ENCODE measurements at regions not wholly inside any gene's neighbourhood (a gene's known extent, or its start where the extent isn't known, plus 50 kb on each side); places are given as distances from the start of the nearest gene placed in this dataset.

DNA sequence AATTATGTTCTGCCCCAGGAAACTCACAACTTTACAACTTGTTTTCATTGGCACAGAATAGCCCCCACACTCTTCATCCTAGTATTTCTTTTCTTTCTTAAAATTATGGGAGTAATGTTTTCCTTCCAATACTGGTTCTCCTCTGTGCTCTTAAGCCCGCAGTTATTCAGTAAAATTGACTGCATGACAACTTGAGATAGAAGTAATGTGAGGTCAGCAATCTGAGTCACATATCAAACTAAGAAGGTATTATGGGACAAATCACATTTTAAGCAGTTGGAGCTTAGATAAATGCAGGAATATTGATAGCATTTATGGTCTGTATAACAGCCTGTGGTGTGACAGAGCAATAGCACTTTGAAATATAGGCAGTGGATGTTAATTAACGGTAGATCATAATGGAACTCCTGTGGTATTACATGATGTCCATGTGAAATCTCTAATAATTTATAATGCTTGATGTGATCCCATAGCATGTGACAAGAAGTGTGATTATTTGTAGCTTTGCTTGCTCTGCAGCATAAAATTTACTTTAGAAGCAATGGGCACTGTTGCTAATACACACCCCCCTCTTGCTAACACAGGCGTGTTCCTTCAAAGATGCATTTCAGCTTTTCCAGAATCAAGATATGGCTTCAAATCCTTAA, 351.4 kb upstream of the CDH20 start:
- no peak overlapping the region for H3K4me3 ChIP-seq
- no peaks in the 10 kb centered on the region for H3K36me3 ChIP-seq
- no peak for DNase-seq (ENCODE audit: extremely low spot score in 2 of 2)
- TF ChIP-seq POLR2A (IDR thresholded peaks at IDR 0.05) (no peak), POLR2AphosphoS5 (IDR thresholded peaks at IDR 0.05; ENCODE audit: insufficient read depth in 1 of 2, low read depth in 1 of 2) (no peak)
- TF ChIP-seq, protein P1, sequence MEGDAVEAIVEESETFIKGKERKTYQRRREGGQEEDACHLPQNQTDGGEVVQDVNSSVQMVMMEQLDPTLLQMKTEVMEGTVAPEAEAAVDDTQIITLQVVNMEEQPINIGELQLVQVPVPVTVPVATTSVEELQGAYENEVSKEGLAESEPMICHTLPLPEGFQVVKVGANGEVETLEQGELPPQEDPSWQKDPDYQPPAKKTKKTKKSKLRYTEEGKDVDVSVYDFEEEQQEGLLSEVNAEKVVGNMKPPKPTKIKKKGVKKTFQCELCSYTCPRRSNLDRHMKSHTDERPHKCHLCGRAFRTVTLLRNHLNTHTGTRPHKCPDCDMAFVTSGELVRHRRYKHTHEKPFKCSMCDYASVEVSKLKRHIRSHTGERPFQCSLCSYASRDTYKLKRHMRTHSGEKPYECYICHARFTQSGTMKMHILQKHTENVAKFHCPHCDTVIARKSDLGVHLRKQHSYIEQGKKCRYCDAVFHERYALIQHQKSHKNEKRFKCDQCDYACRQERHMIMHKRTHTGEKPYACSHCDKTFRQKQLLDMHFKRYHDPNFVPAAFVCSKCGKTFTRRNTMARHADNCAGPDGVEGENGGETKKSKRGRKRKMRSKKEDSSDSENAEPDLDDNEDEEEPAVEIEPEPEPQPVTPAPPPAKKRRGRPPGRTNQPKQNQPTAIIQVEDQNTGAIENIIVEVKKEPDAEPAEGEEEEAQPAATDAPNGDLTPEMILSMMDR (IDR thresholded peaks at IDR 0.05) = no peak
- H3K9me3 ChIP-seq = no peaks in the 10 kb centered on the region
- no peak overlapping the region for H3K27ac ChIP-seq
- intact Hi-C loops (cut with DNase I) = no loop called here
- no peaks in the 10 kb centered on the region for H3K27me3 ChIP-seq
- H3K4me1 ChIP-seq = no peaks in the 10 kb centered on the region

GRCh38 chr18:60982329-60982695, 350.9 kb upstream of the CDH20 start:
- TF ChIP-seq POLR2AphosphoS5 (IDR thresholded peaks at IDR 0.05; ENCODE audit: insufficient read depth in 1 of 2, low read depth in 1 of 2) (no peak), POLR2A (IDR thresholded peaks at IDR 0.05) (no peak)
- TF ChIP-seq, protein P1 (IDR thresholded peaks at IDR 0.05) = no peak
- no peaks in the 10 kb centered on the region for H3K36me3 ChIP-seq
- no peak overlapping the region for H3K4me3 ChIP-seq
- H3K27me3 ChIP-seq = no peaks in the 10 kb centered on the region
- H3K27ac ChIP-seq = no peak overlapping the region
- no peaks in the 10 kb centered on the region for H3K9me3 ChIP-seq
- intact Hi-C loops (cut with DNase I) = no loop called here
- no peak for DNase-seq (ENCODE audit: extremely low spot score in 2 of 2)
- no peaks in the 10 kb centered on the region for H3K4me1 ChIP-seq

DNA sequence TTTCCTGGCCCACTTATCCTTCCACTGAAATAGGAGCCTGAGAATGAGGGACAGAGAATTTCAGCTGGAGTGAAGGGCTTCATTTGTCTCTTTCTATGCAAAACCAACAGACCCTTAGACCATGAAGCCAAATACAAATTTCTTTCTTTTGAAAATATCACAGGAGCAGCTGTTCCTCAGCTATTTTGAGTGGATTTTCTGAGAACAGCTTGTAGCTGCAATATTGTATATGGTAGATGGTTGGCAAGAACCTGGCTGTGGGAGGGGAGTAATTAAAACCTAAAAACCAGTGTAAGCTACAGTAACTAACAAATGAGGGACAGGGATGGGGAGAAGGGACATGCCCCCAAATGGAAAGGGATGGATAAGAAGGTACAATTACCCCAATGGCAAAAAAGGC, 350.3 kb upstream of the CDH20 start:
- TF ChIP-seq POLR2A (IDR thresholded peaks at IDR 0.05) (no peak), POLR2AphosphoS5 (IDR thresholded peaks at IDR 0.05; ENCODE audit: insufficient read depth in 1 of 2, low read depth in 1 of 2) (no peak)
- TF ChIP-seq, protein P1 (IDR thresholded peaks at IDR 0.05) = no peak
- H3K27me3 ChIP-seq = no peaks in the 10 kb centered on the region
- H3K4me1 ChIP-seq = no peaks in the 10 kb centered on the region
- H3K36me3 ChIP-seq = no peaks in the 10 kb centered on the region
- intact Hi-C loops (cut with DNase I) = no loop called here
- no peak overlapping the region for H3K27ac ChIP-seq
- no peak overlapping the region for H3K4me3 ChIP-seq
- H3K9me3 ChIP-seq = no peaks in the 10 kb centered on the region
- DNase-seq (ENCODE audit: extremely low spot score in 2 of 2) = no peak

- intact Hi-C loops (cut with DNase I) = no loop called here
- TF ChIP-seq POLR2A (IDR thresholded peaks at IDR 0.05) (no peak), POLR2AphosphoS5 (IDR thresholded peaks at IDR 0.05; ENCODE audit: insufficient read depth in 1 of 2, low read depth in 1 of 2) (no peak)
- TF ChIP-seq, protein P1 (IDR thresholded peaks at IDR 0.05) = no peak
- no peak for DNase-seq (ENCODE audit: extremely low spot score in 2 of 2)
- no peak overlapping the region for H3K4me3 ChIP-seq
- no peaks in the 10 kb centered on the region for H3K4me1 ChIP-seq
- H3K27ac ChIP-seq = no peak overlapping the region
- no peaks in the 10 kb centered on the region for H3K9me3 ChIP-seq
- no peaks in the 10 kb centered on the region for H3K27me3 ChIP-seq
- no peaks in the 10 kb centered on the region for H3K36me3 ChIP-seq
Measured at GRCh38 chr18:60984510-60984909, 348.7 kb upstream of the CDH20 start.

DNA sequence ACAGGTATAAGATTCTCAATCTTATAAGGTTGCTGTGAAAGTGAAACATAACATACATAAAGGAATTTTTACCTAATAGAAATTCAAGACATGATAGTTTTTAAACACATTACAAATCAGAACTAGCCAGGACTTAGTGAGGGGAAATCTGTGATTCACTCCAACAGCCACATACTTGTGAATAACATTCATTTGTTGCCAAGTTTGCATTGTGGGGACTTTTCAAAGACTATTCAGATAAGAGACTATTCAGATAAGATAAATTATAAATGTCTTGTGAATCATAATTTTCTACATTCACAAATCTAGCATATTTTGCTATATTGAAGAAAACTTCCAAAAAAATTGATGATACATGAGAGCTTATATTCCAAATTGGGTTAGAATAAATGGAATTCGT, 345.3 kb upstream of the CDH20 start:
- no peak for DNase-seq (ENCODE audit: extremely low spot score in 2 of 2)
- no peak overlapping the region for H3K4me3 ChIP-seq
- H3K4me1 ChIP-seq = no peaks in the 10 kb centered on the region
- intact Hi-C loops (cut with DNase I) = no loop called here
- no peaks in the 10 kb centered on the region for H3K9me3 ChIP-seq
- TF ChIP-seq, protein P1 (IDR thresholded peaks at IDR 0.05) = no peak
- TF ChIP-seq POLR2AphosphoS5 (IDR thresholded peaks at IDR 0.05; ENCODE audit: insufficient read depth in 1 of 2, low read depth in 1 of 2) = no peak
- H3K27ac ChIP-seq = no peak overlapping the region
- no peaks in the 10 kb centered on the region for H3K36me3 ChIP-seq
- no peaks in the 10 kb centered on the region for H3K27me3 ChIP-seq
